Body of pancreas (tissue), 4 donors: ENCODE measurements at regions not wholly inside any gene's neighbourhood (a gene's known extent, or its start where the extent isn't known, plus 50 kb on each side); places are given as distances from the start of the nearest gene placed in this dataset.

Experiments
- ATAC-seq: fragments of 150-250 bp; one replicate; pipeline ENCODE4 v1.9.1; 2016
- DNase-seq, 4 donors: peaks; one replicate each; pipeline ENCODE4 v3.0.0-alpha.2; 2019
- H3K27ac ChIP-seq, 4 donors: fragments of 200-600 bp; sonication (generic); 1 replicate in 3 of 4; 2 replicates in 1 of 4; pipeline versions ENCODE4 v1.5.1 to v1.6.1; 2016 to 2019; ENCODE audit warnings: mild to moderate bottlenecking in 1 of 4, mixed read lengths in 1 of 4, moderate library complexity in 1 of 4
- H3K27me3 ChIP-seq, 2 donors: fragments of 200-600 bp; sonication (generic); one replicate each; pipeline ENCODE4 v1.6.0; 2016; ENCODE audit warnings: mild to moderate bottlenecking in 1 of 2
- H3K36me3 ChIP-seq, 2 donors: fragments of 200-600 bp; sonication (generic); replicated peaks in 1 of 2; 2 replicates each; pipeline ENCODE4 v1.5.1; 2016; ENCODE audit warnings: low read depth in 2 of 2; ENCODE audit not compliant: insufficient read depth in 1 of 2
- H3K4me1 ChIP-seq: fragments of 200-600 bp; sonication (generic); one replicate; pipeline ENCODE4 v1.6.0; 2016
- H3K4me3 ChIP-seq, 2 donors: fragments of 200-600 bp; sonication (generic); 1 replicate in 1 of 2; 2 replicates in 1 of 2; pipeline ENCODE4 v1.5.1; 2016 to 2019
- H3K9me3 ChIP-seq, 3 donors: fragments of 200-600 bp; sonication (generic); 1 replicate in 2 of 3; 2 replicates in 1 of 3; pipeline ENCODE4 v1.5.1; 2016
- CTCF ChIP-seq, 7 experiments: fragments of 450-650 bp in 4 of 7; fragments of 200-600 bp in 3 of 7; sonication (generic) in 3 of 7; IDR thresholded peaks; one replicate each; pipeline ENCODE4 v1.5.1; 2016 to 2019; ENCODE audit warnings: antibody characterized with exemption in 7 of 7
- POLR2A ChIP-seq, 3 donors: fragments of 450-650 bp; IDR thresholded peaks; one replicate each; pipeline ENCODE4 v1.6.1; 2016; ENCODE audit warnings: antibody characterized with exemption in 3 of 3, mild to moderate bottlenecking in 2 of 3
- WGBS, 2 donors: methylation state at CpG; one replicate each; pipeline ENCODE4 v1.1.5; 2017; 5-methylcytosine and 5-hydroxymethylcytosine counted together
- intact Hi-C: fragments of 100-400 bp; cut with DNase I; formaldehyde crosslinking; loops from one replicate; pipeline ENCODE4 v1.15.1; 2023

GRCh38 chr12:98352218-98352811, 163.1 kb upstream of the TMPO start:
- no peak overlapping the region for H3K4me3 ChIP-seq
- no peaks in the 10 kb centered on the region for H3K9me3 ChIP-seq
- no peak overlapping the region for H3K27ac ChIP-seq
- no peak for DNase-seq
- 64 to 68% methylated on average over 4 of the region's 4 CpGs for WGBS, 2 donors
- TF ChIP-seq CTCF (IDR thresholded peaks at IDR 0.05) = no peak
- TF ChIP-seq POLR2A (IDR thresholded peaks at IDR 0.05) = no peak
- H3K4me1 ChIP-seq = no peaks in the 10 kb centered on the region
- no peaks in the 10 kb centered on the region for H3K27me3 ChIP-seq
- H3K36me3 ChIP-seq = no peaks in the 10 kb centered on the region
- ATAC-seq = no peak
- intact Hi-C loops = no loop called here

GRCh38 chr12:98352835-98353234, 162.6 kb upstream of the TMPO start:
- Histone ChIP-seq H3K27ac (no peak overlapping the region), H3K4me3 (no peak overlapping the region), H3K36me3 (no peaks in the 10 kb centered on the region), H3K4me1 (no peaks in the 10 kb centered on the region), H3K27me3 (no peaks in the 10 kb centered on the region), H3K9me3 (no peaks in the 10 kb centered on the region)
- 45 to 58% methylated on average over 3 of the region's 3 CpGs for WGBS, 2 donors
- no peak for DNase-seq
- ATAC-seq = no peak
- intact Hi-C loops = no loop called here
- no peak for TF ChIP-seq POLR2A (IDR thresholded peaks at IDR 0.05)

- no peaks in the 10 kb centered on the region for H3K9me3 ChIP-seq
- 45% methylated on average over 2 of the region's 2 CpGs for WGBS, 2 donors
- intact Hi-C loops = no loop called here
Observed at GRCh38 chr12:98354520-98355035, 160.8 kb upstream of the TMPO start.

GRCh38 chr12:98355322-98355721, 160.1 kb upstream of the TMPO start:
- 34 to 57% methylated on average over 1 of the region's 1 CpG for WGBS, 2 donors
- Histone ChIP-seq H3K27me3 (no peaks in the 10 kb centered on the region), H3K27ac (no peak overlapping the region), H3K9me3 (no peaks in the 10 kb centered on the region), H3K36me3 (no peaks in the 10 kb centered on the region), H3K4me1 (no peaks in the 10 kb centered on the region), H3K4me3 (no peak overlapping the region)
- no peak for TF ChIP-seq POLR2A (IDR thresholded peaks at IDR 0.05)
- TF ChIP-seq CTCF (IDR thresholded peaks at IDR 0.05) = no peak
- no peak for ATAC-seq
- no peak for DNase-seq
- intact Hi-C loops = no loop called here

More at GRCh38 chr12:98354520-98355035, 160.8 kb upstream of the TMPO start:
- Histone ChIP-seq H3K36me3 (no peaks in the 10 kb centered on the region), H3K4me1 (no peaks in the 10 kb centered on the region), H3K27me3 (no peaks in the 10 kb centered on the region), H3K27ac (no peak overlapping the region), H3K4me3 (no peak overlapping the region)
- ATAC-seq (no peak), DNase-seq (no peak)
- TF ChIP-seq CTCF (IDR thresholded peaks at IDR 0.05) (no peak), POLR2A (IDR thresholded peaks at IDR 0.05) (no peak)

GRCh38 chr12:98355933-98356332, 159.5 kb upstream of the TMPO start:
- Histone ChIP-seq H3K4me3 (no peak overlapping the region), H3K9me3 (no peaks in the 10 kb centered on the region), H3K4me1 (no peaks in the 10 kb centered on the region), H3K27ac (no peak overlapping the region), H3K36me3 (no peaks in the 10 kb centered on the region), H3K27me3 (no peaks in the 10 kb centered on the region)
- ATAC-seq = no peak
- intact Hi-C loops = no loop called here
- WGBS, 2 donors = 82 to 92% methylated on average over 4 of the region's 4 CpGs
- TF ChIP-seq POLR2A (IDR thresholded peaks at IDR 0.05) (no peak), CTCF (IDR thresholded peaks at IDR 0.05) (no peak)
- no peak for DNase-seq
